Kidney (tissue), 13 donors: ENCODE measurements at regions not wholly inside any gene's neighbourhood (a gene's known extent, or its start where the extent isn't known, plus 50 kb on each side); places are given as distances from the start of the nearest gene placed in this dataset.

Source experiments
- DNase-seq, 5 donors: peaks; one replicate each; pipeline ENCODE4 v3.0.0-alpha.2; 2013 to 2020
- FAIRE-seq: peaks from 2 replicates; lab custom pipeline; 2012; peaks lifted over from hg19 to GRCh38; lab: Jason Lieb, UNC
- H3K27ac ChIP-seq, 2 donors: one replicate each; pipeline ENCODE4 v1.7.0; 2013; ENCODE audit warnings: low read depth in 2 of 2, low read length in 2 of 2, inconsistent platforms in 1 of 2
- H3K27me3 ChIP-seq: one replicate; pipeline ENCODE4 v1.7.1; 2013; ENCODE audit warnings: low read length, inconsistent platforms; ENCODE audit not compliant: control insufficient read depth, insufficient read depth
- H3K36me3 ChIP-seq, 3 donors: one replicate each; pipeline versions ENCODE4 v1.7.0 to v1.7.1; 2013; ENCODE audit warnings: low read length in 3 of 3, control low read depth in 1 of 3, inconsistent platforms in 1 of 3; ENCODE audit not compliant: insufficient read depth in 3 of 3, control insufficient read depth in 2 of 3
- H3K4me1 ChIP-seq, 3 donors: one replicate each; pipeline versions ENCODE4 v1.7.0 to v1.7.1; 2013; ENCODE audit warnings: low read length in 3 of 3, inconsistent platforms in 1 of 3, low read depth in 1 of 3; ENCODE audit not compliant: control insufficient read depth in 2 of 3, insufficient read depth in 2 of 3
- H3K4me3 ChIP-seq, 3 donors: one replicate each; pipeline versions ENCODE4 v1.7.0 to v1.8.1; 2013; ENCODE audit warnings: low read length in 3 of 3, control low read depth in 1 of 3, inconsistent platforms in 1 of 3
- H3K9ac ChIP-seq, 3 donors: one replicate each; pipeline versions ENCODE4 v1.7.0 to v1.7.1; 2013; ENCODE audit warnings: low read length in 3 of 3, control low read depth in 1 of 3, inconsistent platforms in 1 of 3
- H3K9me3 ChIP-seq, 3 donors: one replicate each; pipeline versions ENCODE4 v1.7.0 to v1.7.1; 2013; ENCODE audit warnings: low read length in 3 of 3, control low read depth in 1 of 3, inconsistent platforms in 1 of 3; ENCODE audit not compliant: control insufficient read depth in 2 of 3, insufficient read depth in 1 of 3
- intact Hi-C: fragments of 100-400 bp; cut with DNase I; formaldehyde crosslinking; loops from one replicate; pipeline ENCODE4 v1.11.1; 2022
- TF ChIP-seq, protein P1 (sequence below): IDR thresholded peaks from 3 replicates; pipeline ENCODE4 v1.5.1; 2012; ENCODE audit warnings: mild to moderate bottlenecking, moderate library complexity, borderline replicate concordance; ENCODE audit not compliant: insufficient read depth; ENCODE audit errors: extremely low read depth
- donor health status: control.
- donor health status: control.
- donor health status: control.
- donor health status: control.
- donor health status: control.
- donor health status: DM: yes; HTN: yes; CAD: no.
- donor health status: Normal renal cell carcinoma (clear cell type).

- Histone ChIP-seq H3K27ac (no peak overlapping the region), H3K4me1 (no peaks in the 10 kb centered on the region), H3K9me3 (no peaks in the 10 kb centered on the region), H3K36me3 (no peaks in the 10 kb centered on the region), H3K9ac (no peak overlapping the region), H3K27me3 (no peaks in the 10 kb centered on the region), H3K4me3 (peak overlapping the region in 1 of 3 donors; percentile 4)
- peak; percentile 54 for FAIRE-seq
- intact Hi-C loops = loop anchor here (5.0 kb wide), 2 partner anchors 44 to 236 kb away; no protein-coding TSS in a partner anchor
- TF ChIP-seq, protein P1, sequence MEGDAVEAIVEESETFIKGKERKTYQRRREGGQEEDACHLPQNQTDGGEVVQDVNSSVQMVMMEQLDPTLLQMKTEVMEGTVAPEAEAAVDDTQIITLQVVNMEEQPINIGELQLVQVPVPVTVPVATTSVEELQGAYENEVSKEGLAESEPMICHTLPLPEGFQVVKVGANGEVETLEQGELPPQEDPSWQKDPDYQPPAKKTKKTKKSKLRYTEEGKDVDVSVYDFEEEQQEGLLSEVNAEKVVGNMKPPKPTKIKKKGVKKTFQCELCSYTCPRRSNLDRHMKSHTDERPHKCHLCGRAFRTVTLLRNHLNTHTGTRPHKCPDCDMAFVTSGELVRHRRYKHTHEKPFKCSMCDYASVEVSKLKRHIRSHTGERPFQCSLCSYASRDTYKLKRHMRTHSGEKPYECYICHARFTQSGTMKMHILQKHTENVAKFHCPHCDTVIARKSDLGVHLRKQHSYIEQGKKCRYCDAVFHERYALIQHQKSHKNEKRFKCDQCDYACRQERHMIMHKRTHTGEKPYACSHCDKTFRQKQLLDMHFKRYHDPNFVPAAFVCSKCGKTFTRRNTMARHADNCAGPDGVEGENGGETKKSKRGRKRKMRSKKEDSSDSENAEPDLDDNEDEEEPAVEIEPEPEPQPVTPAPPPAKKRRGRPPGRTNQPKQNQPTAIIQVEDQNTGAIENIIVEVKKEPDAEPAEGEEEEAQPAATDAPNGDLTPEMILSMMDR = peak; percentile 68
- DNase-seq = peak in 4 of 5 donors; percentile 81 to 92 (median 86)
Measured at GRCh38 chr4:153083447-153083947, 120.7 kb upstream of the TRIM2 start.

DNA sequence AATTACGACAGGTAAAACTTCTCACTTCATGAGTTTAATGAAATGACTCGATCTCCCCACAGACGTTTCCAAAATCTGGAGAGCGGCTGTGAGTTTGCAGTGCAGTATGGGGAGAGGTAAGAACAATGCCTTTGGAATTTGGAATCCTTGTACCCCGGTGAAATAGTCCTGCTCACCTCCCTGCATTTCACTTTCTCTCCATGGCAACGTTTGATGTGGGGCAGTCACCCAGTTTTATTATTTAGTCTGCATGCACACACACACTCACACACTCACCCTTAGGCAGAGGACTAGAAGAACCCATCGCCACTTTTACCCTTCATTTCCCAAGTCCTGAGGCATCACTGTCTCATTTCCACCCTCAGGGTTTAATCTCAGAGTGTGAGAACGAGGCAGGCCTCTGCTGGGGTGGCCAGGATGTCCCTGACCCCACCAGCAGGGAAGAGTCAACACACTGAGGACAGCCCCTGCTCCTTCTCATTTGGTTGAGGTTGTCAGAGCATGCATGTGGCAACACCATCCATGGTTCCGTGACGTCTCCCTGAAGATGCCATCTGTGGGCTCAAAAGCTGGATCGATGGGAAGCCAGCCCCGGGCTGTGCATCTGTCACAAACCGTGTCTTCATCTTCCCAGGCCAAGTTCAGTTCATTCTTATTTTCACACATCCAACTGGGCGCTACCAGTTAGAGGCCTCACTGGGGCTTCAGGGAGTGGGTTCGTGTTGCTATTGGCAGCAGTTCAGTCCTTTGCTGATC lies 119.8 kb upstream of the TRIM2 start:
- no peaks in the 10 kb centered on the region for H3K36me3 ChIP-seq
- no peak overlapping the region for H3K27ac ChIP-seq
- no peak overlapping the region for H3K4me3 ChIP-seq
- H3K27me3 ChIP-seq = no peaks in the 10 kb centered on the region
- H3K4me1 ChIP-seq = no peaks in the 10 kb centered on the region
- FAIRE-seq (no peak), DNase-seq (peak in 3 of 5 donors; percentile 66 to 75 (median 71))
- no peak overlapping the region for H3K9ac ChIP-seq
- intact Hi-C loops = loop anchor here (5.0 kb wide), 2 partner anchors 43 to 237 kb away; no protein-coding TSS in a partner anchor
- TF ChIP-seq, protein P1 = no peak
- H3K9me3 ChIP-seq = no peaks in the 10 kb centered on the region

DNA sequence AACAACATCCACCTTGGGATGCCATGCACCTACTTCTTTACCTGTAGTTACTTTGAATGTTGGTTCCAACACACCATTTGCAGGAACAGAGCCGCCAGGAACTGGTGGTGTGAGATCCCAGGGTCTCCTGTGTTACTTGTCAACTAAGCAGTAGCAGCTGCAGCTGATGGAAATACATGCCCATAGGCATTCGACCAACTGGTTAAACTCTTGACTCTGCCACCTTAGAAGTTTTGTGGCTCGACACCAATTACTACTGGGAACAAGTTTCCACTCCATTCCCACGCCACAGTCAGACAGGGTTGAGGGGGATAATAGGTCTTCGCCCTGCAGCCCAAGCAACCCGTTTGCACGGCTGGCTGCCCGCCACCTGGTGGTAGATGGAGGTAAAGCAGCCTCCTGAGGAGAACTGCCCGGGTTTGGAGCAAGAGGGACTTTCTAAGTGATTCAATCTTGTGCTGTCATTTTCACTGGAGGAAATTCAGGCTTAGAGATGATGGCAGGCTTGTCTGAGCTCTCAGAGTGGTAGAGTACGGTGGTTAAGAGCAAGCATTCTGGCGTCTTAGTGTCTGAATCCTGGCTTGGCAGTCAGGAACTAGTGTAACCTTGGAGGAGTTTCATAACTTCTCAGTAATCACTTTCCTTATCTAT lies 119.1 kb upstream of the TRIM2 start:
- Histone ChIP-seq H3K27me3 (no peaks in the 10 kb centered on the region), H3K4me3 (no peak overlapping the region), H3K4me1 (no peaks in the 10 kb centered on the region), H3K36me3 (no peaks in the 10 kb centered on the region), H3K27ac (no peak overlapping the region), H3K9ac (no peak overlapping the region), H3K9me3 (no peaks in the 10 kb centered on the region)
- DNase-seq (peak; percentile 78 to 89 (median 83)), FAIRE-seq (no peak)
- TF ChIP-seq, protein P1 = peak; percentile 96
- intact Hi-C loops = loop anchor here (5.0 kb wide), 2 partner anchors 42 to 238 kb away; no protein-coding TSS in a partner anchor
